ENCODE measurements at regions not wholly inside any gene's neighbourhood (a gene's known extent, or its start where the extent isn't known, plus 50 kb on each side); places are given as distances from the start of the nearest gene placed in this dataset.

- no peak overlapping the region for H3K56ac ChIP-seq (replicated peaks; ENCODE audit: insufficient read length, low read depth, low read length)
- H3K14ac ChIP-seq (ENCODE audit: insufficient read length) = no peak overlapping the region
- no peak overlapping the region for H2BK20ac ChIP-seq (ENCODE audit: low read length)
- H4K8ac ChIP-seq (ENCODE audit: extremely low read depth, insufficient read depth, low read length) = no peak overlapping the region
- no peaks in the 10 kb centered on the region for H4K20me1 ChIP-seq (replicated peaks in 1 of 2; ENCODE audit: control insufficient read depth in 1 of 2, insufficient read depth in 2 of 2, low read length in 2 of 2)
- H2AK5ac ChIP-seq (ENCODE audit: low read depth, low read length) = no peak overlapping the region
- no peak overlapping the region for H4K5ac ChIP-seq (ENCODE audit: insufficient read length, low read depth, low read length)
- H2BK12ac ChIP-seq (ENCODE audit: low read depth, low read length) = no peak overlapping the region
- H4K91ac ChIP-seq (replicated peaks; ENCODE audit: insufficient read length, low read length) = no peak overlapping the region
- no peaks in the 10 kb centered on the region for H3K79me1 ChIP-seq (ENCODE audit: low read depth, low read length)
- no peak for DNase-seq (ENCODE audit: low read depth in 1 of 2, low spot score in 2 of 2)
- CTCF ChIA-PET (ENCODE audit: partially characterized antibody) = no interaction called here
- no peak for TF ChIP-seq HDAC6 (IDR thresholded peaks at IDR 0.05; ENCODE audit: low read depth, low read length)
- no peak for TF ChIP-seq KDM4A (IDR thresholded peaks at IDR 0.05; ENCODE audit: low read depth, low read length, severe bottlenecking)
- no peak for TF ChIP-seq ATF2 (IDR thresholded peaks at IDR 0.05; ENCODE audit: low read length)
- TF ChIP-seq SIRT6 (IDR thresholded peaks at IDR 0.05; ENCODE audit: low read length) = no peak
- TF ChIP-seq SP4 (IDR thresholded peaks at IDR 0.05; ENCODE audit: low read length) = no peak
- TF ChIP-seq GABPA (IDR thresholded peaks at IDR 0.05; ENCODE audit: borderline replicate concordance, insufficient read depth, low read length) = no peak
- TF ChIP-seq EZH2 (IDR thresholded peaks at IDR 0.05; ENCODE audit: low read depth, low read length, severe bottlenecking) = no peak
- TF ChIP-seq SP2 (IDR thresholded peaks at IDR 0.05; ENCODE audit: low read length) = no peak
- no peak for TF ChIP-seq SAP30 (IDR thresholded peaks at IDR 0.05; ENCODE audit: insufficient read depth, insufficient replicate concordance, low read length)
- TF ChIP-seq RFX5 (IDR thresholded peaks at IDR 0.05; ENCODE audit: borderline replicate concordance, low read depth, low read length) = no peak
- TF ChIP-seq SUZ12 (IDR thresholded peaks at IDR 0.05; ENCODE audit: low read length) = no peak
- TF ChIP-seq RBBP5 (IDR thresholded peaks at IDR 0.05; ENCODE audit: borderline replicate concordance, low read depth, low read length) = no peak
- no peak for TF ChIP-seq POLR2AphosphoS5 (IDR thresholded peaks at IDR 0.05; ENCODE audit: low read depth, low read length)
- H3K4ac ChIP-seq (replicated peaks; ENCODE audit: insufficient read length, low read depth, low read length) = no peak overlapping the region
- 91% methylated on average over 1 of the region's 1 CpG; no CpG with 5 or more reads in 1 of the 2 experiments for WGBS, 2 experiments (ENCODE audit: extremely low coverage in 1 of 2, insufficient coverage in 1 of 2, insufficient read length in 1 of 2, insufficient replicate concordance in 2 of 2, low coverage in 1 of 2, low lambda C conversion rate in 2 of 2, missing lambda C conversion rate in 1 of 2)
- no peak overlapping the region for H3K4me2 ChIP-seq (ENCODE audit: insufficient read depth in 1 of 2, low read depth in 2 of 2, low read length in 2 of 2)
- peaks cover 0 to 2% of the 10 kb centered on the region in 2 experiments; a peak in 1 of 4 replicates for H3K9me3 ChIP-seq (ENCODE audit: insufficient read depth in 2 of 2, low read depth in 1 of 2, low read length in 1 of 2)
- no peak overlapping the region for H3K27ac ChIP-seq (ENCODE audit: low read depth, low read length)
- POLR2A ChIA-PET (ENCODE audit: partially characterized antibody) = no interaction called here
- H3K23me2 ChIP-seq (ENCODE audit: low read depth, low read length) = no peaks in the 10 kb centered on the region
- H3K4me3 ChIP-seq (ENCODE audit: extremely low read depth in 1 of 4, insufficient read depth in 2 of 4, low read depth in 3 of 4, low read length in 4 of 4) = no peak overlapping the region
- H3K4me1 ChIP-seq (replicated peaks in 1 of 4; ENCODE audit: control insufficient read depth in 3 of 4, insufficient read depth in 4 of 4, low read length in 3 of 4) = no peaks in the 10 kb centered on the region
- H3K9ac ChIP-seq (replicated peaks in 1 of 4; ENCODE audit: extremely low read depth in 1 of 4, low read depth in 3 of 4, low read length in 3 of 4) = no peak overlapping the region
- H2BK120ac ChIP-seq (replicated peaks; ENCODE audit: low read depth, low read length) = no peak overlapping the region
- H2BK5ac ChIP-seq (ENCODE audit: low read depth, low read length) = no peak overlapping the region
- H3K23ac ChIP-seq (ENCODE audit: insufficient read length) = no peak overlapping the region
- no peak for FAIRE-seq
- no peaks in the 10 kb centered on the region for H3K79me2 ChIP-seq (ENCODE audit: control insufficient read depth in 1 of 2, insufficient read depth in 2 of 2, low read length in 2 of 2)
- no peaks in the 10 kb centered on the region for H3K27me3 ChIP-seq (replicated peaks in 1 of 4; ENCODE audit: control insufficient read depth in 3 of 4, extremely low read depth in 1 of 4, insufficient read depth in 3 of 4, low read length in 3 of 4)
- no peak overlapping the region for H2BK15ac ChIP-seq (ENCODE audit: low read length)
- no peaks in the 10 kb centered on the region for H3K36me3 ChIP-seq (ENCODE audit: control insufficient read depth in 2 of 4, insufficient read depth in 4 of 4, low read length in 3 of 4)
- no peak overlapping the region for H2AFZ ChIP-seq (ENCODE audit: low read length)
- H3K18ac ChIP-seq (ENCODE audit: extremely low read depth, low read length) = no peak overlapping the region
Observed at GRCh38 chr13:97520061-97520460, 86.1 kb downstream of the RAP2A start.
